ENCODE measurements at regions not wholly inside any gene's neighbourhood (a gene's known extent, or its start where the extent isn't known, plus 50 kb on each side); places are given as distances from the start of the nearest gene placed in this dataset.

GRCh38 chr1:201742955-201743805 is 85.8 kb upstream of the IPO9 start:
- intact Hi-C loops (cut with DNase I): no loop called here
- H3K4me1 ChIP-seq: peaks cover 9 to 41% of the 10 kb centered on the region in 2 donors

DNA sequence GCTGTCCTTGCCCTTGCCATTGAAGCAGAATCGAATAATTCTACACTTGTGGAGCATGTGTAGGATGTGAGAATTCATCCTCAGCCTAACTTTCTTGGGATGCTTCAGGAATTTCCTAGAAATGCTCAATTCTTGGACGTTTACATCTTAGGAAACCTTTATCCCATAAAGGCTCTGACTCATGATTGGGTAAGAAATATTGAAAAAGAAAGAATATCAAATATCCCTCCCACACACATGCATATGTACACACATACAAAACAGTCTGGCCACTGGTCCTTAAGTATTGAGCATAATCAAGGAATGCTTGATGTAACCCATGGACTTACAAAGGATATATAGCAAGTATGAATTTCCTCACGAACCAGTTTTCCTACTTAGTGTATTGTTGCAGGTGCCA is 83.9 kb upstream of the IPO9 start:
- Histone ChIP-seq H3K4me1 (peaks cover 4 to 40% of the 10 kb centered on the region in 2 donors), H3K27me3 (no peaks in the 10 kb centered on the region), H3K36me3 (no peaks in the 10 kb centered on the region), H3K9me3 (no peaks in the 10 kb centered on the region), H3K4me3 (replicated peaks in 1 of 3) (no peak overlapping the region), H3K27ac (no peak overlapping the region)
- no peak for DNase-seq
- intact Hi-C loops (cut with DNase I): no loop called here
- TF ChIP-seq, protein P1, sequence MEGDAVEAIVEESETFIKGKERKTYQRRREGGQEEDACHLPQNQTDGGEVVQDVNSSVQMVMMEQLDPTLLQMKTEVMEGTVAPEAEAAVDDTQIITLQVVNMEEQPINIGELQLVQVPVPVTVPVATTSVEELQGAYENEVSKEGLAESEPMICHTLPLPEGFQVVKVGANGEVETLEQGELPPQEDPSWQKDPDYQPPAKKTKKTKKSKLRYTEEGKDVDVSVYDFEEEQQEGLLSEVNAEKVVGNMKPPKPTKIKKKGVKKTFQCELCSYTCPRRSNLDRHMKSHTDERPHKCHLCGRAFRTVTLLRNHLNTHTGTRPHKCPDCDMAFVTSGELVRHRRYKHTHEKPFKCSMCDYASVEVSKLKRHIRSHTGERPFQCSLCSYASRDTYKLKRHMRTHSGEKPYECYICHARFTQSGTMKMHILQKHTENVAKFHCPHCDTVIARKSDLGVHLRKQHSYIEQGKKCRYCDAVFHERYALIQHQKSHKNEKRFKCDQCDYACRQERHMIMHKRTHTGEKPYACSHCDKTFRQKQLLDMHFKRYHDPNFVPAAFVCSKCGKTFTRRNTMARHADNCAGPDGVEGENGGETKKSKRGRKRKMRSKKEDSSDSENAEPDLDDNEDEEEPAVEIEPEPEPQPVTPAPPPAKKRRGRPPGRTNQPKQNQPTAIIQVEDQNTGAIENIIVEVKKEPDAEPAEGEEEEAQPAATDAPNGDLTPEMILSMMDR (IDR thresholded peaks at IDR 0.05): no peak
- no peak for TF ChIP-seq POLR2A (IDR thresholded peaks at IDR 0.05)
- WGBS, 2 donors: 75 to 77% methylated on average over 3 of the region's 3 CpGs

More at GRCh38 chr1:201742955-201743805, 85.8 kb upstream of the IPO9 start:
- Histone ChIP-seq H3K27ac (no peak overlapping the region), H3K9me3 (no peaks in the 10 kb centered on the region), H3K36me3 (no peaks in the 10 kb centered on the region), H3K27me3 (no peaks in the 10 kb centered on the region), H3K4me3 (replicated peaks in 1 of 3) (no peak overlapping the region)
- TF ChIP-seq POLR2A (IDR thresholded peaks at IDR 0.05): no peak
- TF ChIP-seq, protein P1 (IDR thresholded peaks at IDR 0.05): no peak
- 94 to 95% methylated on average over 5 of the region's 5 CpGs for WGBS, 2 donors
- DNase-seq: no peak

- TF ChIP-seq, protein P1 (IDR thresholded peaks at IDR 0.05): no peak
- TF ChIP-seq POLR2A (IDR thresholded peaks at IDR 0.05): no peak
- Histone ChIP-seq H3K9me3 (no peaks in the 10 kb centered on the region), H3K27ac (no peak overlapping the region), H3K36me3 (no peaks in the 10 kb centered on the region), H3K27me3 (no peaks in the 10 kb centered on the region), H3K4me3 (replicated peaks in 1 of 3) (no peak overlapping the region), H3K4me1 (peaks cover 0 to 41% of the 10 kb centered on the region in 2 donors)
- DNase-seq: no peak
- intact Hi-C loops (cut with DNase I): no loop called here
These were observed 82.8 kb upstream of the IPO9 start for GRCh38 chr1:201746156-201746555.

GRCh38 chr1:201747261-201747660 is 81.7 kb upstream of the IPO9 start:
- Histone ChIP-seq H3K9me3 (no peaks in the 10 kb centered on the region), H3K27ac (no peak overlapping the region), H3K36me3 (no peaks in the 10 kb centered on the region), H3K4me3 (replicated peaks in 1 of 3) (no peak overlapping the region), H3K27me3 (no peaks in the 10 kb centered on the region), H3K4me1 (peaks cover 3 to 41% of the 10 kb centered on the region in 2 donors)
- 83 to 88% methylated on average over 5 of the region's 5 CpGs for WGBS, 2 donors
- intact Hi-C loops (cut with DNase I): no loop called here
- no peak for TF ChIP-seq POLR2A (IDR thresholded peaks at IDR 0.05)
- TF ChIP-seq, protein P1 (IDR thresholded peaks at IDR 0.05): no peak
- DNase-seq: no peak

GRCh38 chr1:201748335-201748734 is 80.6 kb upstream of the IPO9 start:
- no peaks in the 10 kb centered on the region for H3K27me3 ChIP-seq
- H3K4me1 ChIP-seq: peaks cover 8 to 48% of the 10 kb centered on the region in 2 donors
- TF ChIP-seq POLR2A (IDR thresholded peaks at IDR 0.05): no peak
- TF ChIP-seq, protein P1 (IDR thresholded peaks at IDR 0.05): no peak
- H3K9me3 ChIP-seq: no peaks in the 10 kb centered on the region
- DNase-seq: no peak
- intact Hi-C loops (cut with DNase I): no loop called here
- no peak overlapping the region for H3K27ac ChIP-seq
- WGBS, 2 donors: 29 to 57% methylated on average over 1 of the region's 1 CpG
- no peak overlapping the region for H3K4me3 ChIP-seq (replicated peaks in 1 of 3)
- H3K36me3 ChIP-seq: no peaks in the 10 kb centered on the region

Data from thyroid gland (tissue), 4 donors.